Neutrophil (primary cell): ENCODE measurements at regions not wholly inside any gene's neighbourhood (a gene's known extent, or its start where the extent isn't known, plus 50 kb on each side); places are given as distances from the start of the nearest gene placed in this dataset.

ENCODE experiments used
- H3K27ac ChIP-seq: fragments of 200-600 bp; sonication (generic); 2 replicates; pipeline ENCODE4 v1.5.1; 2016; ENCODE audit warnings: mild to moderate bottlenecking, moderate library complexity
- H3K27me3 ChIP-seq: fragments of 200-600 bp; sonication (generic); 2 replicates; pipeline ENCODE4 v1.6.0; 2016; ENCODE audit warnings: mild to moderate bottlenecking
- H3K36me3 ChIP-seq: fragments of 200-600 bp; sonication (generic); 2 replicates; pipeline ENCODE4 v1.5.1; 2017
- H3K4me1 ChIP-seq, 2 experiments: fragments of 200-600 bp in 1 of 2; sonication (generic) in 1 of 2; 1 replicate in 1 of 2; 2 replicates in 1 of 2; pipeline versions ENCODE4 v1.5.1 to v1.6.1; 2013 to 2016; ENCODE audit warnings: low read depth in 1 of 2, low read length in 1 of 2, mild to moderate bottlenecking in 1 of 2, moderate library complexity in 1 of 2; ENCODE audit not compliant: control insufficient read depth in 1 of 2, insufficient read depth in 1 of 2
- H3K4me3 ChIP-seq, 2 experiments: fragments of 200-600 bp in 1 of 2; sonication (generic) in 1 of 2; 1 replicate in 1 of 2; 2 replicates in 1 of 2; pipeline ENCODE4 v1.5.1; 2013 to 2016; ENCODE audit warnings: low read depth in 1 of 2, low read length in 1 of 2, mild to moderate bottlenecking in 1 of 2, moderate library complexity in 1 of 2
- H3K9me3 ChIP-seq: fragments of 200-600 bp; sonication (generic); 2 replicates; pipeline ENCODE4 v1.5.1; 2016
- CTCF ChIP-seq: fragments of 200-600 bp; sonication (generic); IDR thresholded peaks from 2 replicates; pipeline ENCODE4 v1.5.1; 2016; ENCODE audit warnings: antibody characterized with exemption

- Histone ChIP-seq H3K27me3 (no peaks in the 10 kb centered on the region), H3K4me3 (no peak overlapping the region), H3K27ac (no peak overlapping the region), H3K9me3 (no peaks in the 10 kb centered on the region), H3K36me3 (peaks cover 9% of the 10 kb centered on the region), H3K4me1 (peaks cover 14 to 15% of the 10 kb centered on the region in 2 experiments)
- TF ChIP-seq CTCF: no peak
Observed at GRCh38 chr20:1784586-1784985, 110.6 kb upstream of the SIRPA start.

GRCh38 chr20:1783245-1783644 is 112.0 kb upstream of the SIRPA start:
- no peaks in the 10 kb centered on the region for H3K27me3 ChIP-seq
- TF ChIP-seq CTCF: no peak

GRCh38 chr20:1782181-1782580 is 113.0 kb upstream of the SIRPA start:
- TF ChIP-seq CTCF: no peak

More at GRCh38 chr20:1783245-1783644, 112.0 kb upstream of the SIRPA start:
- no peaks in the 10 kb centered on the region for H3K9me3 ChIP-seq
- no peak overlapping the region for H3K27ac ChIP-seq
- H3K4me1 ChIP-seq: peaks cover 15 to 18% of the 10 kb centered on the region in 2 experiments
- H3K36me3 ChIP-seq: peaks cover 12% of the 10 kb centered on the region
- H3K4me3 ChIP-seq: no peak overlapping the region

GRCh38 chr20:1779567-1779966 is 115.6 kb upstream of the SIRPA start:
- Histone ChIP-seq H3K36me3 (peaks cover 11% of the 10 kb centered on the region), H3K27ac (no peak overlapping the region), H3K27me3 (no peaks in the 10 kb centered on the region), H3K9me3 (no peaks in the 10 kb centered on the region), H3K4me3 (no peak overlapping the region), H3K4me1 (peaks cover 8 to 16% of the 10 kb centered on the region in 2 experiments)
- TF ChIP-seq CTCF: no peak

More at GRCh38 chr20:1782181-1782580, 113.0 kb upstream of the SIRPA start:
- H3K27me3 ChIP-seq: no peaks in the 10 kb centered on the region
- H3K36me3 ChIP-seq: peaks cover 10% of the 10 kb centered on the region
- H3K27ac ChIP-seq: no peak overlapping the region
- H3K4me1 ChIP-seq: peaks cover 12 to 18% of the 10 kb centered on the region in 2 experiments
- H3K9me3 ChIP-seq: no peaks in the 10 kb centered on the region
- no peak overlapping the region for H3K4me3 ChIP-seq

GRCh38 chr20:1778338-1778737 is 116.9 kb upstream of the SIRPA start:
- no peak overlapping the region for H3K4me3 ChIP-seq
- TF ChIP-seq CTCF: no peak
- H3K36me3 ChIP-seq: peaks cover 20% of the 10 kb centered on the region
- H3K27me3 ChIP-seq: no peaks in the 10 kb centered on the region
- peaks cover 8 to 16% of the 10 kb centered on the region in 2 experiments for H3K4me1 ChIP-seq
- H3K27ac ChIP-seq: no peak overlapping the region
- H3K9me3 ChIP-seq: no peaks in the 10 kb centered on the region

GRCh38 chr20:1777476-1777820 is 117.8 kb upstream of the SIRPA start:
- H3K4me1 ChIP-seq: peaks cover 8 to 16% of the 10 kb centered on the region in 2 experiments
- H3K9me3 ChIP-seq: no peaks in the 10 kb centered on the region
- no peak overlapping the region for H3K27ac ChIP-seq
- peak overlapping the region in 1 of 2 experiments; percentile 45 for H3K4me3 ChIP-seq
- no peak for TF ChIP-seq CTCF
- H3K27me3 ChIP-seq: no peaks in the 10 kb centered on the region
- peaks cover 25% of the 10 kb centered on the region for H3K36me3 ChIP-seq
